ENCODE measurements at regions not wholly inside any gene's neighbourhood (a gene's known extent, or its start where the extent isn't known, plus 50 kb on each side); places are given as distances from the start of the nearest gene placed in this dataset.

DNA sequence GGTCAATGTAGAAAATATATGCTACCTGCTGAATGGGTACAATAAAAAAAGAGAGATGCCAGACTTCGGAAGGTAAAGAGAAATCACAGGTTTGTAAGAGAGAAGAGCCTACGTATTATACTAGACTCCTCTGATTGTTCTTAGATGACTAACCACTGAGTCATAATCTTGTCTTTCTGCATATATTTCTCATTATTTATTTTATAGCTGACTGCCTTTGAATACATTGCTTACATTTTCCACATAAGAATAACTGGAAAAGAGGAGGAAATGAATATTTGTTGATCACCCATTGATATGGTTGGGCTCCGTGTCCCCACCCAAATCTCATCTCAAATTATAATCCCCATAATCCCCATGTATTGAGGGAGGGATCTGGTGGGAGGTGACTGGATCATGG is 90.3 kb upstream of the RAB27B start:
- H3K27me3 ChIP-seq (ENCODE audit: insufficient read depth, insufficient read length), result no peaks in the 10 kb centered on the region
- no peaks in the 10 kb centered on the region for H3K4me1 ChIP-seq (ENCODE audit: insufficient read depth, insufficient read length)
- H3K4me3 ChIP-seq (ENCODE audit: insufficient read length, low read depth), result no peak overlapping the region
- no peaks in the 10 kb centered on the region for H3K36me3 ChIP-seq (ENCODE audit: insufficient read depth, insufficient read length, low read length)
- H3K9ac ChIP-seq (ENCODE audit: insufficient read length, low read depth), result no peak overlapping the region
- no peak for TF ChIP-seq YY1 (IDR thresholded peaks at IDR 0.05; ENCODE audit: insufficient read depth, insufficient read length)
- TF ChIP-seq ZNF274 (IDR thresholded peaks at IDR 0.05; ENCODE audit: low read depth, low read length), result no peak
- TF ChIP-seq SUZ12 (IDR thresholded peaks at IDR 0.05; ENCODE audit: extremely low read depth, insufficient read depth, insufficient read length), result no peak
- DNase-seq (ENCODE audit: low read depth, low spot score), result no peak
- no peaks in the 10 kb centered on the region for H3K9me3 ChIP-seq (ENCODE audit: insufficient read depth, low read length)

DNA sequence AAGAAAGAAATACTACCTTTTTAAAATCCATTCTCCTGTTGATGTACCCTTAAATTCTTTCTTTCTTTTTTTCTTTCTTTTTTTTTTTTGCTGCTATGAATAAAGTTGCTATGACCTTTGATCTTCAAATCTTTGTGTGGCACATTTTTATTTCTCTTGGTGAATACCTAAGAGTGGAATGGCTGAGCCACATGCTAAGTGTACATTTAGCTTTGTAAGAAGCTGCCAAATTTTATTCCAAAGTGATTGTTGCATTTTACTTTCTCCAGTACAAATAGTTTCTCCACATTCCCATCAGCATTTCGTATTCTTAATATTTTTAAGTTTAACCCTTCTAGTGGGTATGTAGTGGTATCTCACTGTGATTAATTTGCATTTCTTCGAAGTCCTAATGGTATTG is 88.8 kb upstream of the RAB27B start:
- Histone ChIP-seq H3K9me3 (ENCODE audit: insufficient read depth, low read length) (no peaks in the 10 kb centered on the region), H3K27me3 (ENCODE audit: insufficient read depth, insufficient read length) (no peaks in the 10 kb centered on the region), H3K36me3 (ENCODE audit: insufficient read depth, insufficient read length, low read length) (no peaks in the 10 kb centered on the region), H3K4me1 (ENCODE audit: insufficient read depth, insufficient read length) (no peaks in the 10 kb centered on the region), H3K4me3 (ENCODE audit: insufficient read length, low read depth) (no peak overlapping the region), H3K9ac (ENCODE audit: insufficient read length, low read depth) (no peak overlapping the region)
- no peak for DNase-seq (ENCODE audit: low read depth, low spot score)
- TF ChIP-seq SUZ12 (IDR thresholded peaks at IDR 0.05; ENCODE audit: extremely low read depth, insufficient read depth, insufficient read length) (no peak), ZNF274 (IDR thresholded peaks at IDR 0.05; ENCODE audit: low read depth, low read length) (no peak), YY1 (IDR thresholded peaks at IDR 0.05; ENCODE audit: insufficient read depth, insufficient read length) (no peak)

DNA sequence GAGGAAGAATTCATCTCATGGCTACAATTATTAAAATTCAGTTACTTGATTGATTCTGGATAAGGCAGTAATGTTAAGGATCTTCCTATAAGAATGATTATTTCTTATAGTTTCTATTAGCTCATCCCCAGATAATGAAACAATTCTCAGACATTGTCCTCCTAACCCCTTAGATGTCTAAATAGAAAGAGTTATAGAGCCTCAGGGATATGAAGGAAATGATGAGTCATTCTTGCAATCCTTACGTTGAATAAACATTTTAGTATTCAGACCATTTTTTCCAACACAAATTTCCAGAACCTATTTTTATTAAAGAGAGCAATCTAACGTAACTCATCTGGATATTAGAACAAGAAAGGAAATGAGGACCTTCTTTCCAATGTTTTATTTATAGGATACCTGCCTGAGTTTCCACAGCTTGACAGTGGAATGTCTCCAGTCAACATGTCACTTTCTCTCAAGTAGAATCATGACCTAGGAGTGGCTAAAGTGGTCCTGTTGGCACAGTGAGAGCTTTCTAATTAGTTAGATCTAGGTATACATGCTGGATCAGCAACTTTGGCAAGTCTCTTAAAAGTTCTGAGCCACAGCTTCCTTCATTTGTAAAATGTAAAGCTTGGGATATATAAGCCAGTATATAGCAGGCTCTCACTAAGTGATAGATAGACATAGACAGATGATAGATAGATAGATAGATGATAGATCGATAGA is 88.0 kb upstream of the RAB27B start:
- TF ChIP-seq YY1 (IDR thresholded peaks at IDR 0.05; ENCODE audit: insufficient read depth, insufficient read length), result no peak
- TF ChIP-seq SUZ12 (IDR thresholded peaks at IDR 0.05; ENCODE audit: extremely low read depth, insufficient read depth, insufficient read length), result no peak
- no peak for TF ChIP-seq ZNF274 (IDR thresholded peaks at IDR 0.05; ENCODE audit: low read depth, low read length)

DNA sequence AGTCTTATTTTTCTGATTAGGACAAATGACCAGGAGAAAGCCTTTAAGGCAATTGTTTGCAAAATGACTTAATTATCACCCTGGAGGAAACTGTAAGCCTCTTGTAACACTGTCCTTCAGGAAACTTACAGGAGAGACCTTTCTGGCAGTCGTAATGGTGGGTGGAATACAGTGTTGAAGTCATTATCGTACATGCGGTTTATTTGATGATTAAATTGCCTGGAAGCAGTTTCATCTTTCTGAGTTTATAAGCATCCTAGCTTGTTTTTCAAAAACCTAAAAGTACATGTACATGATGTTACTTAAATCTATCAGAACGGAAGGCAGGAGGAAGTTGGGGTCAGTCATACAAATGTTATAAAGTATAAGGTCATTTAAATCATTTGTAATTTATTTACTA is 86.2 kb upstream of the RAB27B start:
- no peaks in the 10 kb centered on the region for H3K9me3 ChIP-seq (ENCODE audit: insufficient read depth, low read length)
- no peaks in the 10 kb centered on the region for H3K36me3 ChIP-seq (ENCODE audit: insufficient read depth, insufficient read length, low read length)
- no peak overlapping the region for H3K4me3 ChIP-seq (ENCODE audit: insufficient read length, low read depth)
- DNase-seq (ENCODE audit: low read depth, low spot score), result no peak
- no peaks in the 10 kb centered on the region for H3K4me1 ChIP-seq (ENCODE audit: insufficient read depth, insufficient read length)
- TF ChIP-seq YY1 (IDR thresholded peaks at IDR 0.05; ENCODE audit: insufficient read depth, insufficient read length) (no peak), ZNF274 (IDR thresholded peaks at IDR 0.05; ENCODE audit: low read depth, low read length) (no peak), SUZ12 (IDR thresholded peaks at IDR 0.05; ENCODE audit: extremely low read depth, insufficient read depth, insufficient read length) (no peak)
- H3K27me3 ChIP-seq (ENCODE audit: insufficient read depth, insufficient read length), result no peaks in the 10 kb centered on the region
- H3K9ac ChIP-seq (ENCODE audit: insufficient read length, low read depth), result no peak overlapping the region

More for the DNA sequence above, 88.0 kb upstream of the RAB27B start:
- H3K9ac ChIP-seq (ENCODE audit: insufficient read length, low read depth), result no peak overlapping the region
- no peak for DNase-seq (ENCODE audit: low read depth, low spot score)
- no peaks in the 10 kb centered on the region for H3K36me3 ChIP-seq (ENCODE audit: insufficient read depth, insufficient read length, low read length)
- H3K4me1 ChIP-seq (ENCODE audit: insufficient read depth, insufficient read length), result no peaks in the 10 kb centered on the region
- H3K4me3 ChIP-seq (ENCODE audit: insufficient read length, low read depth), result no peak overlapping the region
- no peaks in the 10 kb centered on the region for H3K27me3 ChIP-seq (ENCODE audit: insufficient read depth, insufficient read length)
- no peaks in the 10 kb centered on the region for H3K9me3 ChIP-seq (ENCODE audit: insufficient read depth, low read length)

DNA sequence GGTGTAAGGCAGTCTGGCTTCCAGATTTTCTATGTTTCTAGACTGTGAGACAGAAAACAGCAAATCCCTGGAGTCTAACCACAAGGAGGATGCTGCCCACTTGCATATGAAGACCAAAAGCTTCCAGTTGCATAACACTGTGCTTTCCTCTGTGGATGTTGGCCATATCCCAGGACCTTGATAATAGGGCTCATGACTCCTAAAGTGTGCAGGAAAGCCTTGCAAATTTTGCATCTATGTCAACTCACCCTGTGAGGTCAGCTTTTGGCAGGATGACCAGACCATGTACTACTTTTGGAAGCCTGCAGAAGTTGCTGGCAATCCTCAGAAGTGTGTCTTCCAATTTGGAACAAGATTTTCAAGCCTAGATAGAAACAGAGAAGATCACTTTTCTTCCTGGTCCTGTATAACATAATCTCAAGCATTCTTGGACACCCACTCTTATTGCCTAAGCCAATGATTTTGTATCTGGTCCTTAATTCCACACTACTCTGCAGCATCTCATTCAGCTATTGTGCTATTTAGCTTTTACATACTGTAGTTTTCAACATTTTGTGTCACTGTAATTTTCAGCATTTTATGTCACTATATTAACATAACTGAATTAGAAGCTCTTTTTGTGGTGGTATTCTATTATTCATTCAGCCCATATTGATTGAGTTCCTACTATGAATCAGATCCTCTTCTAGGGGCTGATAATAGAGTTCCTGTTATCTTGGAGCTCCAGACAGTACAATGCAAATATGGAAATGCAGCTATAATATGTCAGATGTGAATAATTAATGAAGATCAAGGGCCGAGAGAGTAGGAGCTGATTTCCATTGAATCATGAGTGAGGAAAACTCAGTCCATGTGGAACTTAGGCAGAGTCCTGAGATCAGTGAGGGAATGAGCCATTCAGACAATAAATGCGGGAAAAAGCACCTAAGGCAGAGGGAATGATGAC is 85.3 kb upstream of the RAB27B start:
- Histone ChIP-seq H3K27me3 (ENCODE audit: insufficient read depth, insufficient read length) (no peaks in the 10 kb centered on the region), H3K9me3 (ENCODE audit: insufficient read depth, low read length) (no peaks in the 10 kb centered on the region), H3K4me1 (ENCODE audit: insufficient read depth, insufficient read length) (no peaks in the 10 kb centered on the region), H3K4me3 (ENCODE audit: insufficient read length, low read depth) (no peak overlapping the region), H3K9ac (ENCODE audit: insufficient read length, low read depth) (no peak overlapping the region), H3K36me3 (ENCODE audit: insufficient read depth, insufficient read length, low read length) (no peaks in the 10 kb centered on the region)
- TF ChIP-seq ZNF274 (IDR thresholded peaks at IDR 0.05; ENCODE audit: low read depth, low read length) (no peak), SUZ12 (IDR thresholded peaks at IDR 0.05; ENCODE audit: extremely low read depth, insufficient read depth, insufficient read length) (no peak), YY1 (IDR thresholded peaks at IDR 0.05; ENCODE audit: insufficient read depth, insufficient read length) (no peak)
- no peak for DNase-seq (ENCODE audit: low read depth, low spot score)

DNA sequence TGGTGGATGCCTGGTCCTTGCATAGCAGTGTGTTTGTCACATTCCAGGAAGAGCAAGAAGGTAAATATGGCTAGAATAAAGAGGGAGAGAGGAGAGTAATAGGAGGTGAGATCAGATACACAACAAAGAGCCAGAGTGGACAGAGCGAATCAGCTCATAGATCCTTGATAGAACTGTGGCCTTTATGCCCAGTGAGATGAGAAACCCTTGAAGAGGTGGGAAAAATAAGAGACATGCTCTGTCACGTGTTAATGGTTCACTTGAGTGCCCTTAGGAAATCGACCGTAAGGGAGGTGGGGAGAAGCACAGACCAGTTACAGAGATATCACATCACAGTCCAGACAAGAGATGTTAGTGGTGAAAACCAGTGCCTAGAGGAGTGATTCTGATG is 84.7 kb upstream of the RAB27B start:
- Histone ChIP-seq H3K4me1 (ENCODE audit: insufficient read depth, insufficient read length) (no peaks in the 10 kb centered on the region), H3K27me3 (ENCODE audit: insufficient read depth, insufficient read length) (no peaks in the 10 kb centered on the region), H3K9me3 (ENCODE audit: insufficient read depth, low read length) (no peaks in the 10 kb centered on the region), H3K4me3 (ENCODE audit: insufficient read length, low read depth) (no peak overlapping the region), H3K9ac (ENCODE audit: insufficient read length, low read depth) (no peak overlapping the region), H3K36me3 (ENCODE audit: insufficient read depth, insufficient read length, low read length) (no peaks in the 10 kb centered on the region)
- TF ChIP-seq ZNF274 (IDR thresholded peaks at IDR 0.05; ENCODE audit: low read depth, low read length) (no peak), YY1 (IDR thresholded peaks at IDR 0.05; ENCODE audit: insufficient read depth, insufficient read length) (no peak), SUZ12 (IDR thresholded peaks at IDR 0.05; ENCODE audit: extremely low read depth, insufficient read depth, insufficient read length) (no peak)
- no peak for DNase-seq (ENCODE audit: low read depth, low spot score)

DNA sequence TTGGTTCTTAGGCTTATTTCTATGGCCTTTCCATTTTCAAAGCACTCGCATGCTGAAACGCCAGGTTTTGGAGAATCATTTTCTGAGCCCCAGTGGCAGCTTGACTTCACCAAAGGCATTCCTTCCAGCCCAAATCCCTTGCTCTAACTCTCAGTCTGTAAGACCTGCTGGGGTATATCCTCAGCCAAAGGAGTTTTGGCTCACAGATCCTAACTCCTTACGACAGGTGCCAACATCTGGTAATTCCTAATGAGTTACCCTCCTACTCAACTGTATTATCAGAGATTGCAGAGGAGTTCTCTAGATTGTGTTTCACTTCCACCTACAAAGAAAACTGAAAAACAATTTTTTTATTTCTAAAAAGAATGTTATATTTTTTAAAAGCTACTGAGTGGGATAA is 79.0 kb upstream of the RAB27B start:
- no peaks in the 10 kb centered on the region for H3K27me3 ChIP-seq (ENCODE audit: insufficient read depth, insufficient read length)
- H3K4me1 ChIP-seq (ENCODE audit: insufficient read depth, insufficient read length), result no peaks in the 10 kb centered on the region
- H3K36me3 ChIP-seq (ENCODE audit: insufficient read depth, insufficient read length, low read length), result no peaks in the 10 kb centered on the region
- no peak for TF ChIP-seq SUZ12 (IDR thresholded peaks at IDR 0.05; ENCODE audit: extremely low read depth, insufficient read depth, insufficient read length)
- no peak for TF ChIP-seq ZNF274 (IDR thresholded peaks at IDR 0.05; ENCODE audit: low read depth, low read length)
- no peak for TF ChIP-seq YY1 (IDR thresholded peaks at IDR 0.05; ENCODE audit: insufficient read depth, insufficient read length)
- H3K9ac ChIP-seq (ENCODE audit: insufficient read length, low read depth), result no peak overlapping the region
- H3K4me3 ChIP-seq (ENCODE audit: insufficient read length, low read depth), result no peak overlapping the region
- no peak for DNase-seq (ENCODE audit: low read depth, low spot score)
- H3K9me3 ChIP-seq (ENCODE audit: insufficient read depth, low read length), result no peaks in the 10 kb centered on the region
